HFF-Myc (cell line): ENCODE measurements at regions not wholly inside any gene's neighbourhood (a gene's known extent, or its start where the extent isn't known, plus 50 kb on each side); places are given as distances from the start of the nearest gene placed in this dataset.
"Not testable (repeated sequence)": the region's sequence is repeated elsewhere in the genome, so short reads cannot be mapped to it uniquely, and the experiment has no call there.

Experiments
- DNase-seq: peaks from one replicate; pipeline ENCODE4 v3.0.0-alpha.2; 2011; ENCODE audit warnings: low read depth; ENCODE audit errors: extremely low read depth
- H3K4me3 ChIP-seq: replicated peaks from 2 replicates; pipeline ENCODE4 v1.5.1; 2011; ENCODE audit warnings: low read depth, mild to moderate bottlenecking, control low read depth, low read length
- TF ChIP-seq, protein P1 (sequence below): IDR thresholded peaks from 2 replicates; pipeline ENCODE4 v1.5.1; 2012; ENCODE audit warnings: mild to moderate bottlenecking, low read depth, low read length, control low read depth; ENCODE audit errors: missing control alignments

DNA sequence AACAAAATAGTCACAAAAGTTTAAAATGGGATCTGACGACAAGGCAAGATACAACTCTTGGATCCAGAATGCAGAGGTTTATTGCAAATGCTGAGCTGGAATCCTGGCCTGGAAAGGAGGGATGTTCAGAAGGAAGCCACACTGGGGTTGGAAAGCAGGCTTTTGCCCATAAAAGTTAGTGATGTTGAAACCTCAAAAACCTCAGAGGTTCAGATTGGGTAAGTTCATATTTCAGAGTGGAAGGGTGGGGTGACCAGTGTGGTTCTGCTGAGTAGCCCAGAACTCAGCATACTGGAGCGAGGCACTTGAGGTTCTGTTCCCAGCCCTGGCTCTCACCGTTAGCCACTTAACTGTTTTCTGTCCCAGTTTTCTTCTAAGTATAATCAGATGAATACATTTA lies 114.0 kb upstream of the OSTN start:
- DNase-seq: no peak
- no peak overlapping the region for H3K4me3 ChIP-seq
- TF ChIP-seq, protein P1, sequence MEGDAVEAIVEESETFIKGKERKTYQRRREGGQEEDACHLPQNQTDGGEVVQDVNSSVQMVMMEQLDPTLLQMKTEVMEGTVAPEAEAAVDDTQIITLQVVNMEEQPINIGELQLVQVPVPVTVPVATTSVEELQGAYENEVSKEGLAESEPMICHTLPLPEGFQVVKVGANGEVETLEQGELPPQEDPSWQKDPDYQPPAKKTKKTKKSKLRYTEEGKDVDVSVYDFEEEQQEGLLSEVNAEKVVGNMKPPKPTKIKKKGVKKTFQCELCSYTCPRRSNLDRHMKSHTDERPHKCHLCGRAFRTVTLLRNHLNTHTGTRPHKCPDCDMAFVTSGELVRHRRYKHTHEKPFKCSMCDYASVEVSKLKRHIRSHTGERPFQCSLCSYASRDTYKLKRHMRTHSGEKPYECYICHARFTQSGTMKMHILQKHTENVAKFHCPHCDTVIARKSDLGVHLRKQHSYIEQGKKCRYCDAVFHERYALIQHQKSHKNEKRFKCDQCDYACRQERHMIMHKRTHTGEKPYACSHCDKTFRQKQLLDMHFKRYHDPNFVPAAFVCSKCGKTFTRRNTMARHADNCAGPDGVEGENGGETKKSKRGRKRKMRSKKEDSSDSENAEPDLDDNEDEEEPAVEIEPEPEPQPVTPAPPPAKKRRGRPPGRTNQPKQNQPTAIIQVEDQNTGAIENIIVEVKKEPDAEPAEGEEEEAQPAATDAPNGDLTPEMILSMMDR: no peak

GRCh38 chr3:191078913-191079312 lies 120.1 kb upstream of the OSTN start:
- DNase-seq, H3K4me3 ChIP-seq: not testable (repeated sequence)

- TF ChIP-seq, protein P1: no peak
These were observed 122.0 kb upstream of the OSTN start for GRCh38 chr3:191076903-191077552.

GRCh38 chr3:191074511-191074910 lies 124.5 kb upstream of the OSTN start:
- no peak overlapping the region for H3K4me3 ChIP-seq
- TF ChIP-seq, protein P1: no peak
- DNase-seq: no peak

More at GRCh38 chr3:191076903-191077552, 122.0 kb upstream of the OSTN start:
- H3K4me3 ChIP-seq: no peak overlapping the region
- no peak for DNase-seq

- H3K4me3 ChIP-seq: no peak overlapping the region
- TF ChIP-seq, protein P1: no peak
- no peak for DNase-seq
These were observed 128.2 kb upstream of the OSTN start for GRCh38 chr3:191070762-191071403.

DNA sequence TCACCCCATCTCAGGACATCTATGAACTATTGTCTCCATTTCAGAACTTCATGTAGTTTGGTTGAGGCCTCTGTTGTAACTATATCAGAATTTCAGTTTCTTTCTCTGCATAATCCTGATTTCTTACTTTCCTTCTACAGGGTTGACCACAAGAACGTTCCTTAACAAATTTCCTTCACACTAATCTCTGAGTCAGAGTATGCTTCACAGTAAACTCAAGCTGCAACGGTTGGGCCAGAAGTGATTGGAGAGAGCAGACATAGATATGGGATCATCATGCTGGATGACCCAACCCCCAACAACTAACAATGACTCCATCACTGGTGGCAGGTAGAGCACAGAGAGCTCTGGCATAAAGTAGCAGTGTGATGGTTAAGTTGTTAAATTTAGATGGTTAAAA lies 128.8 kb upstream of the OSTN start:
- H3K4me3 ChIP-seq: no peak overlapping the region
- DNase-seq: no peak
- TF ChIP-seq, protein P1: no peak

GRCh38 chr3:191068946-191069813 lies 129.9 kb upstream of the OSTN start:
- no peak for DNase-seq
- TF ChIP-seq, protein P1: no peak
- no peak overlapping the region for H3K4me3 ChIP-seq
